GM21381 (cell line): ENCODE measurements at regions not wholly inside any gene's neighbourhood (a gene's known extent, or its start where the extent isn't known, plus 50 kb on each side); places are given as distances from the start of the nearest gene placed in this dataset.
"Not testable (repeated sequence)": the region's sequence is repeated elsewhere in the genome, so short reads cannot be mapped to it uniquely, and the experiment has no call there.

Experiments used
- ATAC-seq: cut with Tn5 transposase; IDR thresholded peaks from one replicate; pipeline ENCODE4 v1.9.1; 2021; ENCODE audit warnings: mild to moderate bottlenecking, moderate library complexity; ENCODE audit not compliant: unreplicated experiment

GRCh38 chr7:130789436-130789835, 55.4 kb upstream of the KLF14 start:
- no peak for ATAC-seq

- no peak for ATAC-seq
Measured at GRCh38 chr7:130791746-130792145, 57.7 kb upstream of the KLF14 start.

- ATAC-seq: no peak
Measured at GRCh38 chr7:130793855-130794618, 60.0 kb upstream of the KLF14 start.

DNA sequence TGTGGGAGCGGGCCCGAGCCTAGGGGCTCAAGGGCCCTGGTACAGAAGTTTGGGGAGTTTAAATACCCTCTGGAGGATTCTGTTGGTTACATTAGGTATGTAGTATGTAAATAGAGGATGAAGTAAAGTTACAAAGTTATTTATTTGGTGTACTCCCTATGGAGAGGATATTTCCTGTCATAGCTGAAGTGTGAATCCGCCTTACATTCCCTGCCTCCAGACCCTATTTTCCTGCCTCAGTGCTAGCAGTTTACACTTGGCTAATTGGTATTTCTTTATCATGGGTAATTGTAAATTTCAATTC, 60.6 kb upstream of the KLF14 start:
- no peak for ATAC-seq

DNA sequence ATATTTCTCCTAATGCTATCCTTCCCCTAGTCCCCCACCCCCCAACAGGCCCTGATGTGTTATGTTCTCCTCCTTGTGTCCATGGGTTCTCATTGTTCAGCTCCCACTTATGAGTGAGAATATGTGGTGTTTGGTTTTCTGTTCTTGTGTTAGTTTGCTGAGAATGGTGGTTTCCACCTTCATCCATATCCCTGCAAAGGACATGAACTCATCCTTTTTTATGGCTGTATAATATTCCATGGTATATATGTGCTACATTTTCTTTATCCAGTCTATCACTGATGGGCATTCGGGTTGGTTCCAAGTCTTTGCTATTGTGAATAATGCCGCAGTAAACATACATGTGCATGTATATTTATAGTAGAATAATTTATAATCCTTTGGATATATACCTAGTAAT, 62.4 kb upstream of the KLF14 start:
- not testable (repeated sequence) for ATAC-seq

GRCh38 chr7:130803127-130803526, 69.1 kb upstream of the KLF14 start:
- no peak for ATAC-seq

DNA sequence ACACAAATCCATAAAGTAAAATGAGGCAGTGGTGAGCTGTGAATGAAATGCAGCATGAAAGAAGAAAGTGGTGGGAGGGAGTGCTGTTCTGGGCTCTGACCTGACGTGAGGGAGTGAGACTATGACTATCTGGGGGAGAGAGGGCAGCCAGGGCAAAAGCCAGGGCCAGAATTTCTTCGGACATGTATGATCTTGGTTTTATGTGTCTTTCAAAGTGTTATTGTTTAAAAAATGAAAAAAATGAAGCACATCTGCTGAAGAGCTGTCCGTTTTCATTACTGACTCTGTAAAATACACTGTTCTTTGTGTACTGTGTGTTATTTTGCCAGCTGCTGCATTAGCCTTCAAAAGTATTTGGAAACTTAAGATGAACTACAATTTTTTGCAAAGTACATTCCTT, 70.2 kb upstream of the KLF14 start:
- no peak for ATAC-seq

- not testable (repeated sequence) for ATAC-seq
Measured at GRCh38 chr7:130812819-130813218, 78.8 kb upstream of the KLF14 start.

- ATAC-seq: no peak
Measured at GRCh38 chr7:130814778-130815335, 80.8 kb upstream of the KLF14 start.

DNA sequence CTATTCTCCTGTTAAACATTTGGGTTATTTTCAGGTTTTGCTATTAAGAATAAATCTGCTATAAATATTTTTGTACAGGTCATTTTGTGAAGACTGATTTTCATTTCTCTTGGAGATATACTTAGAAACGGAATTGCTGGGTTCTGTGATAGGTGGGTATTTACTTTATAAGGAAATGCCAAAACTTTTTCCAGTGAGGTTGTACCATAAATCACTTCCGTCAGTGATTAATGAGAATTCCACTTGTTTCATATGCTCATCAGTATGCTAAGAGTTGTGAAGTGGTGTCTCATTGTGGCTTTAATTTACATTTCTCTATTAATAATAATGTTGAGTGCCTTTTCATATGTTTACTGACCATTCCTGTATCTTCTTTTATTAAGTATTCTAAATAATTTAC, 84.0 kb upstream of the KLF14 start:
- ATAC-seq: no peak

GRCh38 chr7:130821864-130822263, 87.9 kb upstream of the KLF14 start:
- ATAC-seq: no peak

- ATAC-seq: no peak
Measured at GRCh38 chr7:130822642-130823041, 88.6 kb upstream of the KLF14 start.

DNA sequence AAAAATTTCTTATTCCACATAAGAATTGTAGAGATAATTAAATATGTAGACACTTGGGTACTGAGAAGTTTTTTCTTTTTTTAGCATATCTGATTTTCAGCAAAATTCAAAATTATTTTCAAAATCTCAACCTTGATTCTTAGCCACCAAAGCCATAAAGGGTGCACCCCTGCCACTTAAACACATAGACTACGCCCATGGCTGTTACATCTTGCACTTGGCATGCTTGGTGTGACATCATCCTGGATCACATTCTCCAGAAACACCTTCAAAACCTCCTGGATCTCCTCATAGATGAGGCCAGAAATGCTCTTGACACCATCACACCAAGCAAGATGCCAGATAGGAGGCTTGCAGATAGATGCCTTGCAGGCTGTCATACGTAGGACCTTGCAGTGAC, 89.1 kb upstream of the KLF14 start:
- no peak for ATAC-seq

DNA sequence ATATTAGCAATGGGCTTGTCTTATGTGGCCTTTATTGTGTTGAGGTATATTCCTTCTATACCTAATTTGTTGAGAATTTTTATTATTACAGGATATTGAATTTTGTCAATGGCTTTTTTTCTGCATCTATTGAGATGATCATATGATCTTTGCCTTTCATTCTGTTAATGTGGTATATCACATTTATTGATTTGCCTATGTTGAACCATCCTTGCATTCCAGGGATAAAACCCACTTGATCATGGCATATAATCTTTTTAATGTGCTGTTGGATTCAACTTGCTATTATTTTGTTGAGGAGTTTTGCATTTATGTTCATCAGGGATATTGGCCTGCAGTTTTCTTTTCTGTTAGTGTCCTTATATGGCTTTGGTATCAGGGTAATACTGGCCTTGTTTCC, 91.8 kb upstream of the KLF14 start:
- ATAC-seq: no peak

DNA sequence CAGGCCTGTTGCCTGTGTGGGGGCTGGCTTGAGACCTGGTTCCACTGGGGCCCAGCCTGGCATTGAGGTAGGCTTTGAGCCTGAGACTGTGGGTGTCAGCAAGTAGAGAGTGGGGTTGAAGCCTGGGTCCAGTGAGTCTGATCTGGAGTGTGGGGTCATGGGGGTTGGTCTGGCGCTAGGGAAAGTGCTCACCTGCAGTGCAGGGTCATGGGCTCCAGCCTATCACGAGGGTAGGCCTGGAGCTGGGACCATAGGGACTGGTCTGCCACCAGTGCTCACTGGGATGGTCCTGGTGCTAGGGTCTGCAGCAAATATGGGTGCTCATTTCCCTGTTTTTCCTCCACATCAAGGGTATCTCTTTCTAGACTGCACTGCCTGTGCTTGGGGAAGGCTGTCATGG, 95.4 kb upstream of the KLF14 start:
- ATAC-seq: no peak

GRCh38 chr7:130831322-130831721, 97.3 kb upstream of the KLF14 start:
- no peak for ATAC-seq

GRCh38 chr7:130831817-130832481, 97.9 kb upstream of the KLF14 start:
- ATAC-seq: no peak

- ATAC-seq: no peak
Measured at GRCh38 chr7:130838738-130839137, 104.7 kb upstream of the KLF14 start.

DNA sequence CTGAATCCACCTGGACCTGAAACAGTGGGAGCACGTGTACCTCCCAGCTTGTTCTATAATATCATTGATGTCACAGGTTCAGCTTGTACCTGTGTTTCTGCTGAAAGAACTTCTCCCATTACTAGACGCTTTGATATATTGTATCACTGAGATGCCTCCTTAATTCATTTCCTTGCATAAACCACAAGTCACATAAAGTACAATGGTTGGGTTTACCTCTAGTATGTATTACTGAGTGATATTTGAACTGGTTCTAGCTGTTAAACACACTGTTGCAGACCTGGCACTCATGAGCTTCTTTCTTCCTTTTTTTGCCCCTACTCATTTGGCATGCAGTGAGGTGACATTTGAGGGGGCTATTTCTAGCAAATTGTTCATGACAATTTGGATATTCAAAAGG, 106.6 kb upstream of the KLF14 start:
- ATAC-seq: no peak

DNA sequence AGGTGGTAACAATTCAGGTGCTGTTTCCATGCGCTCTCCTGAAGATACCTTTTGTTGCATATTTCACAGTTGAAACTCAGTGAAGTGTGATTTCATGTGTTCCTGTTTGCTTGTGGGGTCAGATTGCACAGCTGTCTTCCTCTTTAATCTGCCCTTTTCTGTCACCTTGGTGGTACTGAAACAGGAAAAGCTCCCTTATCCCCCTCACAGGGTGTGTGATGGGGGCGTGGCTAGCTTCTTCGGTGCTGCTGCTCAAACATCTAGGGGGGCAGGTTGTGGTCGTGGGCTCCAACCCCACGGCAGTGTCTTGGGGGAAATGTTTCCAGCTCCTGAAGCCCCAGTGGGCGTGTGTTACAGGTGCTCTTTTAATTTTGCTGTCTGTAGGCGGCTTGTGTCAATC, 107.4 kb upstream of the KLF14 start:
- ATAC-seq: no peak

GRCh38 chr7:130843703-130844102, 109.7 kb upstream of the KLF14 start:
- ATAC-seq: no peak

DNA sequence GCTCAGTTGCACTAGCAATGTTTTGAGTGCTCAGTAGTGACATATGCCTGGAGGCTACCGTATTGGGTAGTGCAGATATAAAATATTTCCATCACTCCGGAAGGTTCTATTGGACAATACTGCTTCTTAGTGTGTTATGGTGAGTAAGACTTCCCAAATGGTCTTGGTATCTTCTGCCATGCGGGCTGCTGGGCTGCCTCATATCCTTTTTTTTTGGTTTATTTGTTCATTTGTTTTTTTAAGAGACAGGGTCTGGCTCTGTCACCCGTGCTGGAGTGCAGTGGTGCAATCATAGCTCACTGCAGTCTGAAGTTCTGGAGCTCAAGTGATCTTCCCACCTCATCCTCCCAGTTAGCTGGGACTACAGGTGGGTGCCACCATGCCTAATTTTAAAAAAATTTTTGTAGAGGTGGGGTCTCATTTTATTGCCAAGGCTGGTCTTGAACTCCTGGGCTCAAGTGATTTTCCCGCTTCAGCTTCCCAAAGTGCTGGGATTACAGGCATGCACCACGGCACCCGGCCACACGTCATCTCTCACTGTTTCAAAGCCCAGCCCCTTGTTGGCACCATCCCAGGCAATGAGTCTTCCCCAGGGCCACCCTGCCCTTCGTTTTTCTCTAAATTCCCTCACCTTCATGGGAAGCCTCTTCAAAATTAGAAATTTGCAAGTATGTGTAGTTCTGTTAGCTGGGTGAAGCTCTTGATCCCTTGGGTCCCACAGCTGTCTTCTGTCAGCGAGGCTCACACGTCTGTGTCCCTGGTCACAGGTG, 111.0 kb upstream of the KLF14 start:
- ATAC-seq: no peak
